Ishikawa (cell line): ENCODE measurements at regions not wholly inside any gene's neighbourhood (a gene's known extent, or its start where the extent isn't known, plus 50 kb on each side); places are given as distances from the start of the nearest gene placed in this dataset.

ENCODE experiments used
- CEBPB ChIP-seq: IDR thresholded peaks from 2 replicates; pipeline ENCODE4 v1.6.1; 2012
- CREB1 ChIP-seq: IDR thresholded peaks from 2 replicates; pipeline ENCODE4 v1.6.1; 2012; ENCODE audit warnings: low read depth
- EGR1 ChIP-seq: IDR thresholded peaks from 2 replicates; pipeline ENCODE4 v1.6.1; 2012
- EP300 ChIP-seq: IDR thresholded peaks from 2 replicates; pipeline ENCODE4 v1.6.1; 2012; ENCODE audit warnings: borderline replicate concordance
- FOXM1 ChIP-seq: IDR thresholded peaks from 2 replicates; pipeline ENCODE4 v1.6.1; 2012; ENCODE audit warnings: low read depth, borderline replicate concordance
- NFIC ChIP-seq: IDR thresholded peaks from 2 replicates; pipeline ENCODE4 v1.6.1; 2012
- RAD21 ChIP-seq: IDR thresholded peaks from 2 replicates; pipeline ENCODE4 v1.6.1; 2012; ENCODE audit warnings: low read depth
- TAF1 ChIP-seq: IDR thresholded peaks from 2 replicates; pipeline ENCODE4 v1.6.1; 2012; ENCODE audit warnings: low read depth, mild to moderate bottlenecking
- TCF12 ChIP-seq: IDR thresholded peaks from 2 replicates; pipeline ENCODE4 v1.6.1; 2012; ENCODE audit warnings: low read depth
- TEAD4 ChIP-seq: IDR thresholded peaks from 2 replicates; pipeline ENCODE4 v1.6.1; 2012
- YY1 ChIP-seq: IDR thresholded peaks from 2 replicates; pipeline ENCODE4 v1.6.1; 2012; ENCODE audit warnings: low read depth
- ZBTB7A ChIP-seq: IDR thresholded peaks from 2 replicates; pipeline ENCODE4 v1.6.1; 2012; ENCODE audit warnings: low read depth
- TF ChIP-seq, protein P1 (sequence below): IDR thresholded peaks from 2 replicates; pipeline ENCODE4 v1.6.1; 2012
- TF ChIP-seq, protein P2 (sequence below): IDR thresholded peaks from 2 replicates; pipeline ENCODE4 v1.6.1; 2012
- TF ChIP-seq, protein P3 (sequence below): IDR thresholded peaks from 2 replicates; pipeline ENCODE4 v1.6.1; 2012; ENCODE audit warnings: low read depth, mild to moderate bottlenecking

DNA sequence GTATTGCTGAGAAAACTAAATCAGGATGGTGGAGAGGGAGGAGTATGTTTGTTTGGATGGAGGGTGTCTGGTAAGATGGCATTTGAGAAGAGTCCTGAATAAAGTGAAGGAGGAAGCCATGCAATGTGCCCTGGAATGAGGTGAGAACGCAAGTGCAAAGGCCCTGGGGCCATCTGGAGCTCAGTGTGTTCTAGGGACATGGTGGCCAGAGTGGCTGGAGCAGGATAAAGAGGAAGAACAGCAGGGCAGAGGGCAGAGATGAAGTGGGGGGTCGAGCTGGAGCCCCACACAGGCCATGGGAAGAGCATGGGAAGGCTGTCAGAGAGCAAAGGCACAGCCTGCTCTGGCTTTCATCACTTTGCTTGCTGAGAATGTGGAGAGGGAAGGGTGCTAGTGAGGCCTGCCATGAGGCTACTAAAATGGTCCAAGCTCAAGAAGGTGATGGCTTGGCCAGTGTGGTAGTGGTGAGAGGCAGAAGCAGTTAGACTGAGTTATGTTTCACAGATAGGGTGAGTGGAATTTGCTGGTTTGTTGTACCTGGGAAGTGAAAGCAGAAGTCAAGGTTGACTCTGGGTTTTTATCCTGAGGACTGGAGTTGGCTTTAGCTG is 234.1 kb downstream of the FOXL1 start:
- TF ChIP-seq CEBPB (no peak), TCF12 (no peak), TEAD4 (no peak), CREB1 (no peak), YY1 (no peak), EP300 (no peak), RAD21 (no peak)
- TF ChIP-seq, protein P1, sequence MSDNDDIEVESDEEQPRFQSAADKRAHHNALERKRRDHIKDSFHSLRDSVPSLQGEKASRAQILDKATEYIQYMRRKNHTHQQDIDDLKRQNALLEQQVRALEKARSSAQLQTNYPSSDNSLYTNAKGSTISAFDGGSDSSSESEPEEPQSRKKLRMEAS, result no peak
- TF ChIP-seq, protein P2, sequence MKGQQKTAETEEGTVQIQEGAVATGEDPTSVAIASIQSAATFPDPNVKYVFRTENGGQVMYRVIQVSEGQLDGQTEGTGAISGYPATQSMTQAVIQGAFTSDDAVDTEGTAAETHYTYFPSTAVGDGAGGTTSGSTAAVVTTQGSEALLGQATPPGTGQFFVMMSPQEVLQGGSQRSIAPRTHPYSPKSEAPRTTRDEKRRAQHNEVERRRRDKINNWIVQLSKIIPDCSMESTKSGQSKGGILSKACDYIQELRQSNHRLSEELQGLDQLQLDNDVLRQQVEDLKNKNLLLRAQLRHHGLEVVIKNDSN, result no peak

DNA sequence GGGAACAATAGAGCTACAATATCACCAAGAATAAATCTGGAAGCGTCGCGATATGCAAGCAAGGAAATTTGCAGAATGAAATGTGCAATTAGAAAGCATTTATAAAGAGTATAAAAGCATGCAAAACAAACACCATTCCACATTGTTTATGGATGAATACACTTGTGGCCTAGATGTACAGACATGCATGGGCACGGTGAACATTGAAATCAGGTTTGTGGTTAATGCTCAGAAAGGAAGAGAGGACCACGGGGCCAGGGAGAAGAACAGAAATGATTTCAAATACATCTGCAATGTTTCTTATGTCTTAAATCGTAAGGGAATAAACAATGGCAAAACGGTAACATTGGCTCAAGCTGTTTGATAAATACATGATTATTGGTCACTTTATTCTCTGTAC is 235.9 kb downstream of the FOXL1 start:
- TF ChIP-seq ZBTB7A, result no peak
- TF ChIP-seq YY1, result no peak
- no peak for TF ChIP-seq TAF1
- no peak for TF ChIP-seq CEBPB
- TF ChIP-seq TCF12, result no peak
- no peak for TF ChIP-seq EGR1
- TF ChIP-seq RAD21, result no peak
- TF ChIP-seq, protein P1, result no peak
- no peak for TF ChIP-seq TEAD4
- TF ChIP-seq, protein P2, result no peak
- TF ChIP-seq, protein P3, sequence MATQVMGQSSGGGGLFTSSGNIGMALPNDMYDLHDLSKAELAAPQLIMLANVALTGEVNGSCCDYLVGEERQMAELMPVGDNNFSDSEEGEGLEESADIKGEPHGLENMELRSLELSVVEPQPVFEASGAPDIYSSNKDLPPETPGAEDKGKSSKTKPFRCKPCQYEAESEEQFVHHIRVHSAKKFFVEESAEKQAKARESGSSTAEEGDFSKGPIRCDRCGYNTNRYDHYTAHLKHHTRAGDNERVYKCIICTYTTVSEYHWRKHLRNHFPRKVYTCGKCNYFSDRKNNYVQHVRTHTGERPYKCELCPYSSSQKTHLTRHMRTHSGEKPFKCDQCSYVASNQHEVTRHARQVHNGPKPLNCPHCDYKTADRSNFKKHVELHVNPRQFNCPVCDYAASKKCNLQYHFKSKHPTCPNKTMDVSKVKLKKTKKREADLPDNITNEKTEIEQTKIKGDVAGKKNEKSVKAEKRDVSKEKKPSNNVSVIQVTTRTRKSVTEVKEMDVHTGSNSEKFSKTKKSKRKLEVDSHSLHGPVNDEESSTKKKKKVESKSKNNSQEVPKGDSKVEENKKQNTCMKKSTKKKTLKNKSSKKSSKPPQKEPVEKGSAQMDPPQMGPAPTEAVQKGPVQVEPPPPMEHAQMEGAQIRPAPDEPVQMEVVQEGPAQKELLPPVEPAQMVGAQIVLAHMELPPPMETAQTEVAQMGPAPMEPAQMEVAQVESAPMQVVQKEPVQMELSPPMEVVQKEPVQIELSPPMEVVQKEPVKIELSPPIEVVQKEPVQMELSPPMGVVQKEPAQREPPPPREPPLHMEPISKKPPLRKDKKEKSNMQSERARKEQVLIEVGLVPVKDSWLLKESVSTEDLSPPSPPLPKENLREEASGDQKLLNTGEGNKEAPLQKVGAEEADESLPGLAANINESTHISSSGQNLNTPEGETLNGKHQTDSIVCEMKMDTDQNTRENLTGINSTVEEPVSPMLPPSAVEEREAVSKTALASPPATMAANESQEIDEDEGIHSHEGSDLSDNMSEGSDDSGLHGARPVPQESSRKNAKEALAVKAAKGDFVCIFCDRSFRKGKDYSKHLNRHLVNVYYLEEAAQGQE, result no peak
- TF ChIP-seq EP300, result no peak
- no peak for TF ChIP-seq FOXM1
- TF ChIP-seq NFIC, result no peak
- no peak for TF ChIP-seq CREB1

DNA sequence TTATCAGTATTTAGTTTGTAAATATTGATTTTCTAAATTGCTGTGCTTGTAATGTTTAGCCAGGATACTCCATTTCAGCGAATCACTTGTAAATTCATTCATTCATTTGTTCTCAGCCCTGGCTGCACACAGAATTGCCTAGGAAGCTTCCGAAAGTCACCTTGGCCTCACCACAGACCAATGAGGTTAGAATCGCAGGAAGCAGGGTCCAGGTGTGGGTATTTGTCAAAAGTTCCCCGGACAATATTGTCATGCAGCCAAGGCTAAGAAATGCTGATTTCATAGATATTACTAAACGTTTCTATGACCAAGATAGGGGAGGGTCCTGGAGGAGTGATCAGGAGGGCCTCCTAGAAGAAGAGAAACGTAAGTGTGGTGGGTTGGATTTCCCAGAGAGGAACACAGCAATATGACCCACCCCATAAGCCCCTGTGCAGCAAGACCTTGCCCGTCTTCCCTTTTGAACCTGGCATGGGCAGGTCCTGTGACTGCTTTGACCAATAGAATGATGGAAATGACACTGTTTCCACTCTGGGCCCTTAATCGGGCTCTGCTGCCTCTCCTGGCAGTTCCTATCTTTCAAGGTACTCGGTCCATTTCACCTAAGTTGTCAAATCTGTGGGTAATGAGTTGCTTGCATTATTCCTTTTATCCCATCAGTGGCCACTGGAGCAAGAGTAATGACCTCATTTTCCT is 238.7 kb downstream of the FOXL1 start:
- TF ChIP-seq EP300 (no peak), TEAD4 (no peak), RAD21 (no peak), FOXM1 (no peak), CEBPB (no peak), CREB1 (no peak), YY1 (no peak)
- TF ChIP-seq, protein P2, result no peak
- TF ChIP-seq, protein P3, result no peak

DNA sequence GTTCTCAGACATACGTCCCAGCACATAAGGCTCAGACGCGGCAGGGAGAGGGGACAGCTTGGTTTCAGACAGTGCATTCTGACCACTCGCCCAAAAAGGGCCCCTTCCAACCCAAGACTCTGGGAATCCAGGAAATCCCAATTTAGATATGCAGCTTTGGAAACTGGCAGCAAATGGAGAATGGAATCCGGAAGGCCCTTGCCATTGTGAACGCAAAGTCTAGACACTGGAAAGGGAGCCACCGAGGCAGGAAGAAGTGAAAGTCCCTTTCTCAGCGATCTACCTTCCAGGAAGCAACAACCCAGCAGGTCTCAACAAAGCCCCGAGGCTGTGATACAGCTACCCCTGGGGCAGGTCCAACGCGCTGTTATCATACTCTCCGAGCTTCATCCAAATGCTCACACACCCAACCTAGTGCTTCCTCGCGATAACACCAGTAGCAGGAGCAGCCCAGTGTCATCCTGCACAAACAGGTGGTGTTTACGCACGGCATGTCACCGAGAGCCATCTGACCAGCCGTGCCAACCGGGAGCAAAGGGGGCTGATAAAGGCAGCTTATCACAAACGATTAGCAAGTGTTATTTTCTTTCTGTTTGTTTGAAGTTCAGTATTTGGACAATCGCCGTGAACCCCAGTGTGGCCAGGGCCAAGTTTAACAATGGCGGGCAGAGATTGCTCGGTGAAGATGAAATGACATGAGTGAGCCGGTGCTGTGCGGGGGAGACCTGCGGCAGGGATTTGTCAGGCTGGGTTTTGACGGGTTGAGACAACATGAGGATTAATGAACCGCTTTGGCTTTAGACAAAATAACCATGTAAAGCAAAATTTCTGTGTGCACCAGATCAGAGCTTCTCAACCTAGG is 240.6 kb downstream of the FOXL1 start:
- TF ChIP-seq RAD21 (no peak), TCF12 (no peak), FOXM1 (no peak), EP300 (no peak), TAF1 (no peak)
- TF ChIP-seq, protein P1, result no peak
- TF ChIP-seq, protein P2, result no peak
